ENCODE measurements at regions not wholly inside any gene's neighbourhood (a gene's known extent, or its start where the extent isn't known, plus 50 kb on each side); places are given as distances from the start of the nearest gene placed in this dataset.
"Not testable (repeated sequence)": the region's sequence is repeated elsewhere in the genome, so short reads cannot be mapped to it uniquely, and the experiment has no call there.

DNA sequence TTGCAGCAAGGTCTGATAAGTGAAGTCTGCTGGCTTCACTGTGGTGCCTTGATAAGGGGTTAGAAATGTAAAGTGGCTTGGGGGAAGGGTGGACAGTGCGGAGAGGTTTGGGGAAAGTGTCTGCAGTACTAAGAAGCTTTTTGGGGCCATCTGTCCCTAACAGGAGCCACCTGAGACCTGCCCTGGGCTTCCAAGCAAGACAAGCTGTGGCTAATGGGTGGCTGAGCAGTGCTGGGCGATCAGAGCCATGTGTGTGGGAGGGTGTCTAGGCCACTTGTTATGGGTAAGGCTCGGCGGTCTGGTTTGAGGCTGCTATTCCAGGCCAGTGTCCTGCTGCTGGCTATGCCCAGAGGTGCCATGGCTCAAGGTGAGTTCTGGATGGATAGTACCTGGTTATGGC, 185.4 kb upstream of the MTMR8 start:
- DNase-seq = no peak

DNA sequence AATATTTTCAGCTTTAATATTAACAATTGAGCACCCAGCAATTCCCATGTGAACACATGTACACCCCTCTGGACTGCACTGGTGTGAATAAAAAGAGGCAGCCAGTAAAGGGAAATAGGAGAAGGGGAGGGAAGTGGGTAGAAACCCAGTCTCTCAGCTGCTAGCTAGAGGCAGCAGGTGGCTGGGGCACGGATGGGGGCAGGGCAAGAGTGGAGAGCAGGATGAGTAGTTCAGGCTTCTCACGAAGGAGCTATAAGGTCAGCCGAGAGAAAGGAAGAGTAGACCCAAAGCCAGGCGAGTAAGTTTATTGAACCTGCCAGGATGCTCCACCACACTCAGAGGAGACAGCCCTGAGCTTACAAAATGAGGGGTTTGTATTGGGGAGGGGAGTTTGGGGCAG, 184.8 kb upstream of the MTMR8 start:
- DNase-seq = peak in 1 of 3 experiments; percentile 3

DNA sequence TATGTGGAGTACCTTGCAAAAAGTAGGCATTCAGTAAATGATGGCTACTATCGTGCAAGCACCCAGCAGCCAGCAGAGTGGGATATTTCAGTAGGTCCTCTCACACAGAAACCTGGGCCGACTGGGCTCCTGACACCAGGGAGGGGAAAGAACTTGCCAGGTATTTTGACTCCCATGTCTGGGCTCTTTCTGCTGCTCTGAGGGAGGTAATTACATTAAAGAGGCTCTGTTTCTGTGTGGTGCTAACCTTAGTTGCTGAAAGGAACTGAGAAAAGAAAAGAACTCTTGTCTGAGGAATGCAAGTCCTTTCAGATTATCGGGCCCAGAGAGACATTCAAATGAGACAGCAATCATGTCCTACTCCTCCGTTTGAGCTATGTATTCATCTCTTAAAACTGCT, 175.8 kb upstream of the MTMR8 start:
- no peak for DNase-seq

DNA sequence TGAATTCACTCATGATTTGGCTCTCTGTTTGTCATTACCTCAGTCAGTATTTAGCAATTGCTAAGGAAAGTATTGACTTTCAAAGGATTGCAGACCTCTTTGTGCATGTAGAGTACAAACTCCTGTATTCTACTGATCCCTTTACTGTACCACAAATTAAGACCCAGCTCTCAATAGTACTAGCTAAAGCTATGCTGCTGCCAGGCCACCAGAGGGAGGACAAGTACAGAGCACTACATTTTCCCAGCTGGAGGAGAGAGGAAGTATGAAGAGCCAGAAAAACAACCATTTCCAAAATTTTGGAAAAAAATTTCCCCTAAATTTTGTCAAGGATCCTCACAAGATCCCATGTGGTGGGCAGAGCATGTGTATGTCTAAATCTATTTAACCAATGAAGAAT, 175.0 kb upstream of the MTMR8 start:
- DNase-seq = no peak

DNA sequence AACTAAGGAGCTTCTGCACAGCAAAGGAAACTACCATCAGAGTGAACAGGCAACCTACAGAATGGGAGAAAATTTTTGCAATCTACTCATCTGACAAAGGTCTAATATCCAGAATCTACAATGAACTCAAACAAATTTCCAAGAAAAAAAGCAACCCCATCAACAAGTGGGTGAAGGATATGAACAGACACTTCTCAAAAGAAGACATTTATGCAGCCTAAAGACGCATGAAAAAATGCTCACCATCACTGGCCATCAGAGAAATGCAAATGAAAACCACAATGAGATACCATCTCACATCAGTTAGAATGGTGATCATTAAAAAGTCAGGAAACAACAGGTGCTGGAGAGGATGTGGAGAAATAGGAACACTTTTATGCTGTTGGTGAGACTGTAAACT, 170.1 kb upstream of the MTMR8 start:
- DNase-seq = not testable (repeated sequence)

DNA sequence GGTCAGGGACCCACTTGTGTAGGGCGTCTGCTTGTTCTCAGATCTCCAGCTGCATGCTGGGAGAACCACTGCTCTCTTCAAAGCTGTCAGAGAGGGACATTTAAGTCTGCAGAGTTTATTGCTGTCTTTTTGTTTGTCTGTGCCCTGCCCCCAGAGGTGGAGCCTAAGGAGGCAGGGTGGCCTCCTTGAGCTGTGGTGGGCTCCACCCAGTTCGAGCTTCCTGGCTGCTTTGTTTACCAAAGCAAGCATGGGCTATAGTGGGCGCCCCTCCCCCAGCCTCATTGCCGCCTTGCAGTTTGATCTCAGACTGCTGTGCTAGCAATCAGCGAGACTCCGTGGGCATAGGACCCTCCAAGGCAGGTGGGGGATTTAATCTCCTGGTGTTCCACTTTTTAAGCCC, 154.0 kb upstream of the MTMR8 start:
- not testable (repeated sequence) for DNase-seq

DNA sequence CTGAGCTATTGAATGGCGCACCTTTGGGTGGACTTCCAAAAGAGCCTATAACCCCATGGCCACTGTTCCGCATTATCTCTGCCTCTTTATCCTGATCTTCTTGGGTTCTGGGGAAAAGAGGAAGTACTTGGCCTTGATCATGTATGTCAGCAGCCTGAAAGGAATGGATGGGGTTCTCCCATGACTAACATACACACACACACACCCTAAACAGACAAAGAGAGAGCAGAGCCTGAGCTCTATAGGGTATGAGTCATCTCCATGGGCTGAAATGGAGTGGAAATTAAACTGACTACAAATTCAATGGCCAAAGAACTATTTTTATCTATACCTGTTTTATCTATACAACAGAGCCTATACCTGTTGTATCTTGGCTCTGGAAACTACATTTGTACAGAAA, 141.5 kb upstream of the MTMR8 start:
- no peak for DNase-seq

Data from NCI-H1417 (cell line).